ENCODE measurements at regions not wholly inside any gene's neighbourhood (a gene's known extent, or its start where the extent isn't known, plus 50 kb on each side); places are given as distances from the start of the nearest gene placed in this dataset.
A peak's percentile ranks its signal among the peaks of the same experiment; 100 is the strongest.

DNA sequence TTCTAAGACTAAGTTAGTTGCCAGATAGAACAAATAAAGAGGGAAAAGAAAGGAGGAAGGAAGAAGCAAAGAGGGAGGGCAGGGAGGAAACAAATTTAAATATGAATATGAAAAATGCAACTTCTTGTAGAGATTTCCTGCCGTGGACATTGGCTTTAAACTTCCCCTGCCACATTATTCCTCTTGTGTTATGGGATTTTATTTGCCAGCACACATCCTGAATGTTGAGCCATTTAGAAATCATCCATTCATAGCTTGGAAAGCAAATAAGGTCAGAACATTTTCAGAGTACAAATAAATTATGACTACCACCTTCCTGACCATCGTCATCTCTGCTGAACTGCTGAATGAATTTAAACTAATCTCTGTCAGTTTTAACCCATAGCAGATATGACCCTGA, 911.9 kb upstream of the LRRN3 start:
- TF ChIP-seq, protein P1, sequence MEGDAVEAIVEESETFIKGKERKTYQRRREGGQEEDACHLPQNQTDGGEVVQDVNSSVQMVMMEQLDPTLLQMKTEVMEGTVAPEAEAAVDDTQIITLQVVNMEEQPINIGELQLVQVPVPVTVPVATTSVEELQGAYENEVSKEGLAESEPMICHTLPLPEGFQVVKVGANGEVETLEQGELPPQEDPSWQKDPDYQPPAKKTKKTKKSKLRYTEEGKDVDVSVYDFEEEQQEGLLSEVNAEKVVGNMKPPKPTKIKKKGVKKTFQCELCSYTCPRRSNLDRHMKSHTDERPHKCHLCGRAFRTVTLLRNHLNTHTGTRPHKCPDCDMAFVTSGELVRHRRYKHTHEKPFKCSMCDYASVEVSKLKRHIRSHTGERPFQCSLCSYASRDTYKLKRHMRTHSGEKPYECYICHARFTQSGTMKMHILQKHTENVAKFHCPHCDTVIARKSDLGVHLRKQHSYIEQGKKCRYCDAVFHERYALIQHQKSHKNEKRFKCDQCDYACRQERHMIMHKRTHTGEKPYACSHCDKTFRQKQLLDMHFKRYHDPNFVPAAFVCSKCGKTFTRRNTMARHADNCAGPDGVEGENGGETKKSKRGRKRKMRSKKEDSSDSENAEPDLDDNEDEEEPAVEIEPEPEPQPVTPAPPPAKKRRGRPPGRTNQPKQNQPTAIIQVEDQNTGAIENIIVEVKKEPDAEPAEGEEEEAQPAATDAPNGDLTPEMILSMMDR (IDR thresholded peaks at IDR 0.05; ENCODE audit: control extremely low read depth, extremely low read depth) = no peak
- no peak for ATAC-seq (ENCODE audit: insufficient read depth, low FRiP score)
- 13 to 19% methylated on average over 2 of the region's 2 CpGs for WGBS, 2 donors
- Histone ChIP-seq H3K9ac (ENCODE audit: insufficient read depth in 1 of 2, low read length in 2 of 2) (no peak overlapping the region), H3K36me3 (ENCODE audit: control insufficient read depth in 4 of 4, insufficient read depth in 4 of 4, low read length in 4 of 4) (no peaks in the 10 kb centered on the region), H3K27me3 (ENCODE audit: control insufficient read depth in 3 of 3, insufficient read depth in 3 of 3, low read length in 2 of 3) (no peaks in the 10 kb centered on the region), H3K4me3 (no peak overlapping the region), H3K4me1 (ENCODE audit: control insufficient read depth in 5 of 5, insufficient read depth in 5 of 5, low read length in 5 of 5) (peaks cover 0 to 7% (median 0%) of the 10 kb centered on the region in 5 donors), H3K9me3 (ENCODE audit: control insufficient read depth in 4 of 4, insufficient read depth in 3 of 4, low read length in 3 of 4) (no peaks in the 10 kb centered on the region), H3K27ac (ENCODE audit: low read depth in 1 of 2, low read length in 1 of 2) (no peak overlapping the region)
- DNase-seq = peak in 2 of 3 donors; percentile 10 to 15

DNA sequence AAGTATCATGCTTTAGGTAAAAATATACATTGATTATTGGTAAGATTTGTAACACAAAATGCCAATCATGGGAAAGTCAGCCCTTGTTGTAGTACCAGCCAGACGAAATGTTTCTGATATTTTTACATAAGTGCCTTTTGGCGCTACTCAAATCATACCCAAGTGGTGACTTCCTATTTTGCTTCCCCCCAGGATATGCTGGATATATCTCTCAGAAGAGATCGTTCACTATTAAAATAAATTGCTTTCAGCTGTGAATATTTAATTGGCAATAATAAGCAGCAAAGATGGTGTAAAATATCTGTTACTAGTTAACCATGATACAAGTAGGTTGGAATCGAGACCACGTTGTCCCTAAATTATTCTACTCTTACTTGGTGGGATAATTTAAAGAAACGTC, 909.2 kb upstream of the LRRN3 start:
- Histone ChIP-seq H3K4me1 (ENCODE audit: control insufficient read depth in 5 of 5, insufficient read depth in 5 of 5, low read length in 5 of 5) (peaks cover 0 to 7% (median 0%) of the 10 kb centered on the region in 5 donors), H3K27me3 (ENCODE audit: control insufficient read depth in 3 of 3, insufficient read depth in 3 of 3, low read length in 2 of 3) (no peaks in the 10 kb centered on the region), H3K27ac (ENCODE audit: low read depth in 1 of 2, low read length in 1 of 2) (no peak overlapping the region), H3K9me3 (ENCODE audit: control insufficient read depth in 4 of 4, insufficient read depth in 3 of 4, low read length in 3 of 4) (no peaks in the 10 kb centered on the region), H3K36me3 (ENCODE audit: control insufficient read depth in 4 of 4, insufficient read depth in 4 of 4, low read length in 4 of 4) (no peaks in the 10 kb centered on the region), H3K9ac (ENCODE audit: insufficient read depth in 1 of 2, low read length in 2 of 2) (no peak overlapping the region), H3K4me3 (no peak overlapping the region)
- DNase-seq (no peak), ATAC-seq (ENCODE audit: insufficient read depth, low FRiP score) (no peak)
- WGBS, 2 donors = 64 to 83% methylated on average over 6 of the region's 6 CpGs
- TF ChIP-seq, protein P1 (IDR thresholded peaks at IDR 0.05; ENCODE audit: control extremely low read depth, extremely low read depth) = no peak

DNA sequence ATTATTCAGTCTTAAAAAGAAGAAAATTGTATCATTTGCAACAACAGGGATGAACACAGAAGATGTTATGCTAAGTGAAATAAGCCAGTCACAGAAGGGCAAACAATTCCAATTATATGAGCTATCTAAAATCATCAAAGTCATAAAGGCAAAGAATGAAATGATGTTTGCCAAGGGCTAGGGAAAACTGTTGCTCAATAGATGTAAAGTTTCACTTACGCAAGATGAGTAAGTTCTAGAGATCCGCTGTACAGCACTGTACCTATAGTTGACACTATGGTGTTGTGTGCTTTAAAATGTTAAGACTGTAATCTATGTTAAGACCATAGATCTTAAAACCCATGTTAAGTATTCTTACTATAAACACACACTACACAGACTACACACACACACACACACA, 904.6 kb upstream of the LRRN3 start:
- no peak for ATAC-seq (ENCODE audit: insufficient read depth, low FRiP score)
- no peak overlapping the region for H3K9ac ChIP-seq (ENCODE audit: insufficient read depth in 1 of 2, low read length in 2 of 2)
- no peak overlapping the region for H3K27ac ChIP-seq (ENCODE audit: low read depth in 1 of 2, low read length in 1 of 2)

More for the DNA sequence above, 904.6 kb upstream of the LRRN3 start:
- TF ChIP-seq, protein P1 (IDR thresholded peaks at IDR 0.05; ENCODE audit: control extremely low read depth, extremely low read depth) = no peak
- Histone ChIP-seq H3K9me3 (ENCODE audit: control insufficient read depth in 4 of 4, insufficient read depth in 3 of 4, low read length in 3 of 4) (peaks cover 0 to 2% (median 0%) of the 10 kb centered on the region in 4 donors), H3K4me3 (no peak overlapping the region), H3K4me1 (ENCODE audit: control insufficient read depth in 5 of 5, insufficient read depth in 5 of 5, low read length in 5 of 5) (no peaks in the 10 kb centered on the region), H3K27me3 (ENCODE audit: control insufficient read depth in 3 of 3, insufficient read depth in 3 of 3, low read length in 2 of 3) (no peaks in the 10 kb centered on the region), H3K36me3 (ENCODE audit: control insufficient read depth in 4 of 4, insufficient read depth in 4 of 4, low read length in 4 of 4) (no peaks in the 10 kb centered on the region)
- no peak for DNase-seq
- WGBS, 2 donors = 89 to 97% methylated on average over 2 of the region's 2 CpGs
